ENCODE measurements at regions not wholly inside any gene's neighbourhood (a gene's known extent, or its start where the extent isn't known, plus 50 kb on each side); places are given as distances from the start of the nearest gene placed in this dataset.
"Not testable (repeated sequence)": the region's sequence is repeated elsewhere in the genome, so short reads cannot be mapped to it uniquely, and the experiment has no call there.

DNA sequence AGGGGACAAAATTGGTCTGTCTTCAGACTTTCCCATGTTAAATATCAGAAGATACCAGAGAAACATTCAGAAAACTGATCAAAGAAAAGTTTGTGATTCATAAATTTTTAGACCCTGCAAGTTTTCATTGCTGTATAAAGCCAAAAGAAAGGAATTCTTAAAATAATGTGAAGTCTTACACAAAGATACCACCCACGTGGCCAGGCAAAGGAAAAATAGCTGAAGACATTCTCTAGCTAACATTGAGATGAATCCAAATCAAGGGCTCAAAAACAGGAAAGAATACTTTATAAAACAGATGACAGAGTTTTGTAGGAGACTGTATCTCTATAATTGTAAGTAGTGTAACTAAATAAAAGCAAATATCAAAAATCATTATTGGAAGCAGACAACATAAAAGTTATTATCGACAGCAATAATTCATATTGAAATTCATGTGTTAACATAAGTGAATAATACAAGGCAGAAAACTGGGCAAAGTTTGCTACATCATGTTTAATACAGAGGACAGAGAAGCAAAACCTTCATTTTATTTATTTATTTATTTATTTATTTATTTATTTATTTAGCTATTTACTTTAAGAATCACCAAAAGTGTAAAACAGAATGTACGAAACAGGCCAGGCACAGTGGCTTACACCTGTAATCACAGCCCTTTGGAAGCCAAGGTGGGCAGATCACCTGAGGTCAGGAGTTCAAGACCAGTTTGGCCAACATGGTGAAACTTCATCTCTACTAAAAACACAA, 204.6 kb upstream of the SLIT2 start:
- DNase-seq (ENCODE audit: low spot score) = no peak

DNA sequence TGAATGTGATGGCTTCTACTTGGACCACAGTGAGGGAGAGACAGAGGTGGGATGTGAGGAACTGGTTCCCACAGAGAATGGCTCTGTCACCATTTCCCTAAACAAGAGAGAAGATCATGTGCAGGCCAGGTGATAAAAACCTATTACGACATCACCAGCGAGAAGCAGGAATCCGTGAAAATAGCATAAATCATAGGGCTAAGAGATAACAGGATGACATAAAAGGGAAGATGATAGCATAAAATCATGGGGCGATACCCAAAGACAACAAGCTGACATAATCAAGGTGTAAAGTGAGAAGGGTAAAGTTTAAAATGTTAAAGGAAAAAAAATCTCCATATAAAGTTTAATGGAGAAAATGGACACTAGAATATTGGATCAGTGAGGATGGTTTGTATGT, 205.5 kb upstream of the SLIT2 start:
- DNase-seq (ENCODE audit: low spot score) = no peak

- peak; percentile 50 for DNase-seq (ENCODE audit: low spot score)
Observed at GRCh38 chr4:20044966-20045365, 206.7 kb upstream of the SLIT2 start.

- peak; percentile 38 for DNase-seq (ENCODE audit: low spot score)
Observed at GRCh38 chr4:20044502-20044911, 207.2 kb upstream of the SLIT2 start.

- DNase-seq (ENCODE audit: low spot score) = peak; percentile 19
Observed at GRCh38 chr4:20043991-20044390, 207.7 kb upstream of the SLIT2 start.

DNA sequence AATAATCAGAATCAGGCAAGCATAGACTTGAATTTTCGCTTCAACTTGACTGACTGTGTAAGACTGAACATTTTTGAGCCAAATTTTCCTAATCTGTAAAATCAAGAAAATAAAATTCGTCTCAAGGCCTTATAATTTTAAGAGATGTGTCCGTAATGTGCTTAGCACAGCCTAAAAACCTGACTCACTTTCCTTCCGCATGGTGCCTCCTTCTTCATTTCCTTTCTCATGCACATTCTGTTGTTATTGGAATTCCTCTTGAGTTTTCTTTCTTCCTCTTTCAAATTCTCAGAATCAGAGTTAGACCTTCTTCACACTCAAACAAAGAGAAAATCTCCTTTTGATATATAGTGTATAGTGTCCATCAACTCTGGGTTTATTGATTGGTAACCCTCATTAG, 208.9 kb upstream of the SLIT2 start:
- no peak for DNase-seq (ENCODE audit: low spot score)

- DNase-seq (ENCODE audit: low spot score) = no peak
Observed at GRCh38 chr4:20041839-20042407, 209.8 kb upstream of the SLIT2 start.

DNA sequence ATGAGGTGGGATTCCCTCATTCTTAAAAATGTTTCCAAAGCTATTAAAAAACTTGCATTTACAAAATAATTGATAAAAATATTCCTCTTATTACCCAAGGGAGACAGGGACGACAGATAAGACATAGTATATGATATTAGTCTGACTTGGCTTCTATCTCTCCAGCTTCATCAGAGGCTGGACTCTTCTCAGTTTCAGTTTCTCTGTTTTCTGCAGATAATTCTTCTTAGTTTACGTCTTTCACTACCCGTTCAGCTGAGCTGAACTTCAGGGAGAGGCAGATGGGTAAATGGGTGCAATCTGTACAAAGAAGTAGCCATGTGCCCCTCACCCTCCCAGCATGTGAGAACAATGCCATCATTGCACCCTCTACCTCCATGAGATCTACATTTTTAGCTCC, 214.0 kb upstream of the SLIT2 start:
- DNase-seq (ENCODE audit: low spot score) = no peak

DNA sequence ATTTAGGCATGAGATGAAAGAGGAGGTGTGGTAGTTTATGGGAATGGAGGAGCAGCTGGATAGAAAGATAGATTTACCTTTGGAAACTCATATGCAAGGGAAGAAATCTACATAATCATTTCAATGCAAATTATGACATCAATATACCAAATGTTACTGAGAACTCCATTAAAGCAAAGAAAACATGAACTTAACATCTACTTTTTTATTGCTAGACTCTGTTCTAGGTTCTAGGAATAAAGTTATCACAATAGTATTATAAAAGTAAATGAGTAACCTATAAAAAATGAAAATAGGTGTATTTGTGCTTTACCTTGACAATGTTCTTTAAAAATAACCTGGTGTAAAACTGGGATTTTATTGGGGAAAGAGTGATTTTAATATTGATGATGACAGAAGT, 221.6 kb upstream of the SLIT2 start:
- DNase-seq (ENCODE audit: low spot score) = no peak

GRCh38 chr4:20028645-20029044, 223.1 kb upstream of the SLIT2 start:
- no peak for DNase-seq (ENCODE audit: low spot score)

DNA sequence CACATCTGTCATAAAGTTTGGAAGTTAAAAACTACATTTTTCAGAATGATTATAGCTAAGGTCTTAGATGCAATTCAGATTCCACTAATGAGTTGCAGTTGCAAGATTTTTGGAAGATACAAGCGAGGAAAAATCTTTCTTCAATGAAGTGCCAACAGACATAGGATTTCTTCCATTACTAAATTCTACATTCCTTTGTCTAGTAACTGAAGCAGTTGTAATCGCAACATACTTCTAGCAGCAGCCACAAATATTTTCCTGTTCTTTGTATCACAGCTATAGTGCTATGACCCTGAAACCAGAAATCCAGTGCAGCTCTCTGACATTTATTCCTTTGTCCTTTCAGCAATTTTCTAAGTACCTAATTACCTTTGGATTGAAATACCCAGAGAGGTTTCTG, 225.2 kb upstream of the SLIT2 start:
- no peak for DNase-seq (ENCODE audit: low spot score)

DNA sequence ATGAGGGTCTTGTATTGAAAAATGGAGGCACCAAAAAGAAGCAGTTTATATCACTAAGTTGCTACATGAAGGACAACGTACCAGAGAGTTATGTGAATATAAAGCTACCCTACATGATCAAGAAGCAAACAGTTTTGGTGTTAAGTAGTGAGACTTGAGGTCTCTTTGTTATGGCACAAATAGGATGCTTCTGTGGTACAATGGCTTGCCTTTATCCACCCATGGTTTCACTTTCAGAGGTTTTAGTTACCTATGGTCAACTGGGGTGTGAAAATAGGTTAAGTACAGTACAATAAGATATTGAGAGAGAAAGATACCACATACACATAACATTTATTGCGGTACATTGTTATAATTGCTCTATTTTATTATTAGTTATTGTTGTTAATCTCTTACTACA, 229.2 kb upstream of the SLIT2 start:
- DNase-seq (ENCODE audit: low spot score) = no peak

DNA sequence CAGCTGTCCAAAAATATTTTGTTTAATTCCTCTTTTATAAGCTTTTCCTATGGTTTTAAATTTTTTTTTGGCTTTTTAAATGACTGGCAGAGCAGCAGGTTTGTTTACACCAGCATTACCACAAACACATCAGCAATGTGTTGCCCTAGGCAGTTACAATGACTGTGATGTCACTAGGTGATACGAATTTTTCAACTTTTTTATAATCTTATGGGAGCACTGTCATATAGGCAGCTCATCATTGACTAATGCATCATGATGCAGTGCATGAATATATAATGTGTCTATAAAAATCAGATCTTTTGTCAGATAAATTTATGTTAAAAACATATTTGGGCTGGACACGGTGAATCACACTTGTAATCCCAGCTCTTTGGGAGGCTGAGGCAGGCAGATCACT, 231.6 kb upstream of the SLIT2 start:
- DNase-seq (ENCODE audit: low spot score) = no peak

- DNase-seq (ENCODE audit: low spot score) = no peak
Observed at GRCh38 chr4:20019310-20020015, 232.2 kb upstream of the SLIT2 start.

DNA sequence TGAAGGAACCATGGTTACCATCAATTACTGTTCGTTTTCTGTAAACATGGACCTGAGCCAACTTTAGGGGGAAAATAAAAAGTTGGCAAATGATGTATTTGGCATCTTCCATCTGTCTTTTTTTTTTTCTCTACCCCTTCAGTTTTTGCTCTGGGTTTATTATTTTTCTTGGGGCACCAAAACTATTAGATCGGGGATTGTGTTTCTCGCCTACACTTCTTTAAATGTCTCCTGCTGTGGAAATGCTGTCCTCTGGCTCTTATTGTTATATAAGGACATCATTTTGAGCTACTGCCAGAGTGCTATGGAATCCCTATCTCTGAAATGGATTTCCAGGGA, 234.0 kb upstream of the SLIT2 start:
- no peak for DNase-seq (ENCODE audit: low spot score)

- no peak for DNase-seq (ENCODE audit: low spot score)
Observed at GRCh38 chr4:20017070-20017776, 234.5 kb upstream of the SLIT2 start.

DNA sequence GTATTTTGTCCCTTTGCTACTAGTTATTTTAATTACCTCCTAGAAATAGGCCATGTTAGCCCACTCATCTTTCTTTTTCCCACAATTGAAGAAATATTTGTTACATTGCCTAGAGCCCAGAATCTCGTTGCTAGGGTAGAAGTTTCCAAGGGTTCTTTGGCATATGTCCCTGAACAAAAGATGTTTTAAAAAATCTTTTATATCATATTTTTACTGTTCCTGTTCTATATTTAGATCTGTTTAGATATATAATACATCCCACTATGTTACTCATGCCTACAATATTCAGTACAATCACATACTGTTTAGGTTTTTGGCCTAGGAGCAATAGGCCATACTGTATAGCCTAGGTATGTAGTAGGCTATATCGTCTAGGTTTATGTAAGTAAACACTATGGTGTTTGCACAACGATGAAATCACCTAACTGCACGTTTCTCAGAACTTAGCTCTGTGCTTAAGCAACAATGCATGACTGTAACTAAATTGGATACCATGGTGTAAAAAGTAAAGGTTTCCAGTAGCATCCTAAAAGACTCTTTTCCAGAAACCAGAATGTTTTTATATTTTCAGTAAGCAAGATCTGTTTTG, 236.0 kb upstream of the SLIT2 start:
- no peak for DNase-seq (ENCODE audit: low spot score)

DNA sequence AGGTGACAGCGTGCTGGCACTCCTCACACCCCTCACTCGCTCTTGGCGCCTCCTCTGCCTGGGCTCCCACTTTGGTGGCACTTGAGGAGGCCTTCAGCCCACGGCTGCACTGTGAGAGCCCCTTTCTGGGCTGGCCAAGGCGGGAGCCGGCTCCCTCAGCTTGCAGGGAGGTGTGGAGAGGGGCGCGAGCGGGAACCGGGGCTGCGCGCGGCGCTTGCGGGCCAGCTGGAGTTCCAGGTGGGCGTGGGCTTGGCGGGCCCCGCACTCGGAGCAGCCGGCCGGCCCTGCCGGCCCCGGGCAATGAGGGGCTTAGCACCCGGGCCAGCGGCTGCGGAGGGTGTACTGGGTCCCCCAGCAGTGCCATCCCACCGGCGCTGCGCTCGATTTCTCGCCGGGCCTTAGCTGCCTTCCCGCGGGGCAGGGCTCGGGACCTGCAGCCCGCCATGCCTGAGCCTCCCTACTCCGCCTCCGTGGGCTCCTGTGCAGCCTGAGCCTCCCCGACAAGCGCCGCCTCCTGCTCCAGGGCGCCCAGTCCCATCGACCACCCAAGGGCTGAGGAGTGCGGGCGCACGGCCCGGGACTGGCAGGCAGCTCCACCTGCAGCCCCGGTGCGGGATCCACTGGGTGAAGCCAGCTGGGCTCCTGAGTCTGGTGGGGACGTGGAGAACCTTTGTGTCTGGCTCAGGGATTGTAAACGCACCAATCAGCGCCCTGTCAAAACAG, 247.7 kb upstream of the SLIT2 start:
- not testable (repeated sequence) for DNase-seq (ENCODE audit: low spot score)

GRCh38 chr4:19999775-20000414, 251.8 kb upstream of the SLIT2 start:
- no peak for DNase-seq (ENCODE audit: low spot score)

DNA sequence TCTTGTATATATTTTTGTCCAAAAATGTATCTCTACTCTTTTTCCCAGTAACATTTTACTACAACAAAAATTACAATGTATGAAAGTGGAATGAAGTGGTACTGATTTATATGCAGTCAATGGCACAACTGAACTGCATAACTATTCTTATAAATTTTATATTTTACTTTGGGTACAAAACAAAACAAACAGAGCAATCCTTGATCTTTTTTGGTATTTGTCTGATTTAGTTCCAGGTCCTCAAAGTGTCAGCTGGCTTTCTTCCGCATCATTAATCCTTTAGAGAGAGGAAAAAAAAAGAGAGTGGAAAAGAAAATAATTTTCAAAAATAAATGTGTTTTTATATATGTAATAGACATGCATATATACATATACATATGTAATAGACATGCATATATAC, 252.4 kb upstream of the SLIT2 start:
- DNase-seq (ENCODE audit: low spot score) = no peak

DNA sequence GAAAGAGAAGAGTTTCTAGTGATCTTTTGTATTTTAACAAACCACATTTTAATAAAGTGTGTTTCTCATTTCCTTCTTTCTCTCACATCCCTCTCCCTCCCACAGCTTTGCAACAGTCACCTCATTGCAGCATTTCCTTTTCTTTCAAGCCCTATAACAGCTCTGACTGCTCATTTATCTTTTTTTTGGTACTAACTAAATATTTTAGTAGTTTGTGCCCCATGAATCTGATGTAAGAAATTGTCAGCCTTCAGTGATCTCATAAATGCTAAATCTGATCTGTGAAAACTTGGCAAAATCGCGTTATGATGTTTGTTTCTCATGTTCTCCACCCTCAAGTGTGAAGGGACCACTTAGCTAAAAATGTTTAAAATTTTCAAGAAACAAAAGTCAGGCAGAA, 258.5 kb upstream of the SLIT2 start:
- DNase-seq (ENCODE audit: low spot score) = no peak

Data from COLO829 (cell line).